Colonic mucosa (tissue), 4 donors: ENCODE measurements at regions not wholly inside any gene's neighbourhood (a gene's known extent, or its start where the extent isn't known, plus 50 kb on each side); places are given as distances from the start of the nearest gene placed in this dataset.

Source experiments
- DNase-seq: peaks from one replicate; pipeline ENCODE4 v3.0.0-alpha.2; 2020
- H3K27ac ChIP-seq: fragments of 200-600 bp; one replicate; pipeline ENCODE4 v1.8.0; 2021
- H3K27me3 ChIP-seq: fragments of 200-600 bp; one replicate; pipeline ENCODE4 v1.8.0; 2021
- H3K36me3 ChIP-seq: fragments of 200-600 bp; one replicate; pipeline ENCODE4 v1.8.0; 2021
- H3K4me1 ChIP-seq: fragments of 200-600 bp; one replicate; pipeline ENCODE4 v1.8.0; 2021; ENCODE audit warnings: mild to moderate bottlenecking
- H3K4me3 ChIP-seq: fragments of 200-600 bp; one replicate; pipeline ENCODE4 v1.8.0; 2021
- H3K9ac ChIP-seq, 2 donors: one replicate each; pipeline ENCODE4 v1.7.0; 2013; ENCODE audit warnings: control low read depth in 2 of 2, low read depth in 2 of 2, low read length in 2 of 2
- H3K9me3 ChIP-seq: fragments of 200-600 bp; one replicate; pipeline ENCODE4 v1.8.0; 2021
- CTCF ChIP-seq: fragments of 200-600 bp; IDR thresholded peaks from one replicate; pipeline ENCODE4 v1.8.0; 2022; ENCODE audit warnings: antibody characterized with exemption, mild to moderate bottlenecking
- intact Hi-C: fragments of 100-400 bp; cut with DNase I; formaldehyde crosslinking; loops from one replicate; pipeline ENCODE4 v1.14.1; 2022
- donor health status: healthy.
- donor health status: DM: no; HTN: no; CAD: no.
- donor health status: DM: no; HTN: no; CAD: no.

DNA sequence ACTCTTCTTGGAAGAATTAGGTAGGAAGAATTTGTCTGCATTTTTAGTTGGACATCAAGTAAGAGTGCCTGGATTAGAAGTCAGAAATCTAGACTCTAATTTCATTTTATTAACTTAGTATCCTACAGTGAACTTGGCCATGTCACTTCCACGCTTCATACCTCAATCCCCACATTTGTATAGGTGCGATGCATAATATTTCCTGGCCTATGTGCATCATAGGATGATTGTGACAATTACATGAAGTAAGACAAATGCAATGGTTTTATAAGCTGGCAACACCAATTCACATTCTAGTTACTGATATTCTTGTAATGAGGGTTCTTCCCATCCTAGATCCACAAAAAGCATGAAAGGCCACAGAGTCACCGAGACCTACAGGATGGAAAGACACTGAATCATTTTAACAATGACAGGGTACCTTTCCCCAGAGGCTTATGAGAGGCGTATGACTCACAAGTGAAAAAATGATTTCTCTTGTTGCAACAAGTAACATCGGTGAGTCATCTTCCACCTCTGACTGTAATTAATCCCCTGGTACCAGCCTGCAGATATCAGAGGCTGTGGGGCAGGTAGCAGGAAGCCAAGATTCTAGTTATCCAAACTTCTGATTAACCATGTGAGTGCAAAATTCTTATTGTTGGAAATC is 56.0 kb upstream of the OR5AK2 start:
- H3K4me3 ChIP-seq, result no peak overlapping the region
- intact Hi-C loops, result no loop called here
- H3K9me3 ChIP-seq, result no peaks in the 10 kb centered on the region
- no peak overlapping the region for H3K9ac ChIP-seq
- no peaks in the 10 kb centered on the region for H3K4me1 ChIP-seq
- H3K27ac ChIP-seq, result no peak overlapping the region
- no peak for DNase-seq
- TF ChIP-seq CTCF, result no peak
- H3K36me3 ChIP-seq, result no peaks in the 10 kb centered on the region
- H3K27me3 ChIP-seq, result no peaks in the 10 kb centered on the region

GRCh38 chr11:56923116-56923515 is 65.6 kb upstream of the OR5AK2 start:
- Histone ChIP-seq H3K9ac (no peak overlapping the region), H3K4me3 (no peak overlapping the region), H3K9me3 (no peaks in the 10 kb centered on the region), H3K36me3 (no peaks in the 10 kb centered on the region), H3K4me1 (no peaks in the 10 kb centered on the region), H3K27me3 (no peaks in the 10 kb centered on the region), H3K27ac (no peak overlapping the region)
- no peak for TF ChIP-seq CTCF
- intact Hi-C loops, result no loop called here
- no peak for DNase-seq

- TF ChIP-seq CTCF, result no peak
- H3K9me3 ChIP-seq, result no peaks in the 10 kb centered on the region
- no peaks in the 10 kb centered on the region for H3K36me3 ChIP-seq
- H3K4me3 ChIP-seq, result no peak overlapping the region
- intact Hi-C loops, result no loop called here
- no peak overlapping the region for H3K27ac ChIP-seq
- no peaks in the 10 kb centered on the region for H3K27me3 ChIP-seq
- H3K4me1 ChIP-seq, result no peaks in the 10 kb centered on the region
- no peak overlapping the region for H3K9ac ChIP-seq
- DNase-seq, result no peak
Observed at GRCh38 chr11:56922421-56922820, 66.3 kb upstream of the OR5AK2 start.

- Histone ChIP-seq H3K36me3 (no peaks in the 10 kb centered on the region), H3K9me3 (no peaks in the 10 kb centered on the region), H3K27ac (no peak overlapping the region), H3K27me3 (no peaks in the 10 kb centered on the region), H3K4me1 (no peaks in the 10 kb centered on the region), H3K4me3 (no peak overlapping the region), H3K9ac (no peak overlapping the region)
- no peak for TF ChIP-seq CTCF
- intact Hi-C loops, result no loop called here
- no peak for DNase-seq
Observed at GRCh38 chr11:56917708-56918400, 70.9 kb upstream of the OR5AK2 start.

GRCh38 chr11:56916587-56916986 is 72.1 kb upstream of the OR5AK2 start:
- Histone ChIP-seq H3K4me1 (no peaks in the 10 kb centered on the region), H3K9me3 (no peaks in the 10 kb centered on the region), H3K27me3 (no peaks in the 10 kb centered on the region), H3K4me3 (no peak overlapping the region), H3K36me3 (no peaks in the 10 kb centered on the region), H3K27ac (no peak overlapping the region), H3K9ac (no peak overlapping the region)
- intact Hi-C loops, result no loop called here
- no peak for TF ChIP-seq CTCF
- no peak for DNase-seq
